Cardiac fibroblast (primary cell): ENCODE measurements at regions not wholly inside any gene's neighbourhood (a gene's known extent, or its start where the extent isn't known, plus 50 kb on each side); places are given as distances from the start of the nearest gene placed in this dataset.

Experiments used
- DNase-seq, 2 donors: peaks; one replicate each; pipeline versions ENCODE4 v3.0.0 to v3.0.0-alpha.2; 2010; ENCODE audit warnings: low read depth in 2 of 2
- H3K4me3 ChIP-seq, 2 donors: replicated peaks in 1 of 2; 1 replicate in 1 of 2; 2 replicates in 1 of 2; pipeline ENCODE4 v1.5.1; 2011; ENCODE audit warnings: low read depth in 2 of 2, low read length in 2 of 2, mild to moderate bottlenecking in 2 of 2, moderate library complexity in 1 of 2
- TF ChIP-seq, protein P1 (sequence below): IDR thresholded peaks from one replicate; pipeline ENCODE4 v1.5.1; 2011; ENCODE audit warnings: low read depth, mild to moderate bottlenecking, low read length, inconsistent platforms

DNA sequence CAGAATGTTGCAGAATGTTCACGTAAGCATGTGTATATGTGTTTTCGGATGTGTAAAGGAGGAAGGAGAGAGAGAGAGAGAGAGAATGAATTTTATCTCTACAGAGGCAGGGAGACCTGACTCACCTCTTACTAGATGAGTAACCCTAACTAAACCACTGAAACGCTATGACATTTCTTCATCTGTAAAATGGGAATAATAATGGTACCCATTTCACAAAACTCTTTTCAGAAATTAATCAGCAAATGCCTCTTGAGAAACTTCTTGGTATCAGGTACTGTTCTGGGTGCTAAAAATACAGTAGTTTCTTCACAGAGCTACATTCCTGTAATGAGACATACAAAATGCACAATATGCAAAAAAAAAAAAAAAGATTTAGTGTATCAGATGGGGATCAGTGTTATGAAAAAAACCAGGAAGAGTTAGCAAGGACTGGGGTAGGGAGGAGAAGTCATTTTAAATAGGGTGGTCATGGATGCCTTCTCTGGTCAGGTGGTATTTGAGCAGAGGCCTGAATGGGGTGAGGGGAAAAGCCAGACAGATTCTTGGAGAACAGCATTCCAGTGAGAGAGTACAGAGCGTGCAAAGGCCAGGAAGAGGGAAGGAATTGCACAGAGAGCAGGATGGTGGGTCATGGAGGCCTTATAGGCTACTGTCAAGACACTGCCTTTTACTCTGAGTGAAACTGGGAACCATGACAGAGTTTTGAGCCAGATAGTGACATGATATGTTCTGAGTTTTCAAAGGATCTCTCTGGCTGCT, 84.9 kb upstream of the SPANXB1 start:
- TF ChIP-seq, protein P1, sequence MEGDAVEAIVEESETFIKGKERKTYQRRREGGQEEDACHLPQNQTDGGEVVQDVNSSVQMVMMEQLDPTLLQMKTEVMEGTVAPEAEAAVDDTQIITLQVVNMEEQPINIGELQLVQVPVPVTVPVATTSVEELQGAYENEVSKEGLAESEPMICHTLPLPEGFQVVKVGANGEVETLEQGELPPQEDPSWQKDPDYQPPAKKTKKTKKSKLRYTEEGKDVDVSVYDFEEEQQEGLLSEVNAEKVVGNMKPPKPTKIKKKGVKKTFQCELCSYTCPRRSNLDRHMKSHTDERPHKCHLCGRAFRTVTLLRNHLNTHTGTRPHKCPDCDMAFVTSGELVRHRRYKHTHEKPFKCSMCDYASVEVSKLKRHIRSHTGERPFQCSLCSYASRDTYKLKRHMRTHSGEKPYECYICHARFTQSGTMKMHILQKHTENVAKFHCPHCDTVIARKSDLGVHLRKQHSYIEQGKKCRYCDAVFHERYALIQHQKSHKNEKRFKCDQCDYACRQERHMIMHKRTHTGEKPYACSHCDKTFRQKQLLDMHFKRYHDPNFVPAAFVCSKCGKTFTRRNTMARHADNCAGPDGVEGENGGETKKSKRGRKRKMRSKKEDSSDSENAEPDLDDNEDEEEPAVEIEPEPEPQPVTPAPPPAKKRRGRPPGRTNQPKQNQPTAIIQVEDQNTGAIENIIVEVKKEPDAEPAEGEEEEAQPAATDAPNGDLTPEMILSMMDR = no peak
- no peak for DNase-seq
- no peak overlapping the region for H3K4me3 ChIP-seq

DNA sequence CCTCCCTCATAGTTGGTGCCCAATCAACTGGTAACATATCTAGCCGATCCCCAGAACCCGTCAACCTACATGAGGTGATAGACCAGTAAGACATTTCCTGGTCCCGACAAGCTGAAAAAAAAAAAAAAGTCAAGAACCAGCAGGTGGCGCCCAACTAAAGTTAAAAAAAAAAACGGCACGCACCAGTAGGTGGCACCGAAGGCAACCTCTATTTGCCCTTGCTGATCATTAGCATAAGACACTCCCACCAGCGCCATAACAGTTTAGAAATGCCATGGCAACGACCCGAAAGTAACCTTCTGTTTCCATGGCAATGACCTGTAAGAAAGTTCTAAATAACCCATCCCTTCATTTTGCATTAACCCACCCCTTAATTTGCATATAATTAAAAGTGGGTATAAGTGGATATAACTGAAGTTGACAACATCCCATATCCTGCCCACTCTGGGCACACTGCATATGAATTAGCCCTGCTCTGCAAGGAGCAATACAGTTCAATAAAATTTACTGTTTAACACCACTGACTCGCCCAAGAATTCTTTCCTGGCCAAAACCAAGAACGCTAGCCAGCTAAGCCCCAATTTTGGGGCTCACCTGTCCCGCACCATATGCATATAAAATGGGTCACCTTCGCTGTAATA, 83.9 kb upstream of the SPANXB1 start:
- peak; percentile 81 for DNase-seq
- no peak overlapping the region for H3K4me3 ChIP-seq
- TF ChIP-seq, protein P1 = peak; percentile 51

DNA sequence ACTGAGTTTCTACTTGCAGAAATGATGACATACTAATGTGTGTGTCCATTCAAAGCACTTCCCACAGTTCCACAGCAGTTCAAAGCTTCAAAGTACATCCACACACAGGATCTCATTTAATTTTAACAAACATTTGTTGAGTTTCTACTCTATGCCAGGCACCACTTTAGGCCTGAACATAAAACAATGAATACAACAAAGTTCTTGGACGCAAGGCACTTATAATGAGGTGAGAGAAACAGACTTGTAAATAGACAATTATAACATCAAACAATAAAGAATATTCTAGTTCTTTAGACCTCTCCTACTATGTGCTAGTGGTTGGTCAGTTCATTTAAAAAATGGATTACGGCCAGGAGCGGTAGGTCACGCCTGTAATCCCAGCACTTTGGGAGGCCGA, 82.0 kb upstream of the SPANXB1 start:
- TF ChIP-seq, protein P1 = no peak
- no peak for DNase-seq
- no peak overlapping the region for H3K4me3 ChIP-seq

- no peak for DNase-seq
- no peak overlapping the region for H3K4me3 ChIP-seq
- TF ChIP-seq, protein P1 = no peak
Measured at GRCh38 chrX:140923118-140923517, 79.3 kb upstream of the SPANXB1 start.

GRCh38 chrX:140928739-140929138, 73.7 kb upstream of the SPANXB1 start:
- TF ChIP-seq, protein P1 = no peak
- no peak for DNase-seq
- no peak overlapping the region for H3K4me3 ChIP-seq

GRCh38 chrX:140933016-140933415, 69.4 kb upstream of the SPANXB1 start:
- TF ChIP-seq, protein P1 = no peak
- H3K4me3 ChIP-seq = no peak overlapping the region
- no peak for DNase-seq
